Liver (tissue), 8 donors: ENCODE measurements at regions not wholly inside any gene's neighbourhood (a gene's known extent, or its start where the extent isn't known, plus 50 kb on each side); places are given as distances from the start of the nearest gene placed in this dataset.

Source experiments
- DNase-seq: peaks from one replicate; pipeline ENCODE4 v3.0.0-alpha.2; 2017; ENCODE audit warnings: low spot score
- H3K27ac ChIP-seq, 2 donors: one replicate each; pipeline ENCODE4 v1.7.0; 2013; ENCODE audit warnings: inconsistent platforms in 2 of 2, low read length in 2 of 2, control low read depth in 1 of 2, low read depth in 1 of 2, mild to moderate bottlenecking in 1 of 2
- H3K27me3 ChIP-seq, 4 donors: one replicate each; pipeline versions ENCODE4 v1.6.1 to v1.7.0; 2013; ENCODE audit warnings: low read length in 3 of 4, inconsistent platforms in 1 of 4, mild to moderate bottlenecking in 1 of 4, moderate library complexity in 1 of 4; ENCODE audit not compliant: control insufficient read depth in 4 of 4, insufficient read depth in 4 of 4
- H3K36me3 ChIP-seq, 4 donors: one replicate each; pipeline versions ENCODE4 v1.6.1 to v1.7.0; 2013; ENCODE audit warnings: low read length in 3 of 4, mild to moderate bottlenecking in 3 of 4, low read depth in 1 of 4, moderate library complexity in 1 of 4; ENCODE audit not compliant: control insufficient read depth in 4 of 4, insufficient read depth in 3 of 4
- H3K4me1 ChIP-seq, 4 donors: one replicate each; pipeline versions ENCODE4 v1.6.1 to v1.7.0; 2013; ENCODE audit warnings: low read length in 3 of 4, mild to moderate bottlenecking in 3 of 4, moderate library complexity in 1 of 4; ENCODE audit not compliant: control insufficient read depth in 4 of 4, insufficient read depth in 4 of 4
- H3K4me3 ChIP-seq, 3 donors: one replicate each; pipeline versions ENCODE4 v1.6.1 to v1.7.0; 2013; ENCODE audit warnings: low read length in 3 of 3, control low read depth in 1 of 3, low read depth in 1 of 3, mild to moderate bottlenecking in 1 of 3
- H3K9ac ChIP-seq, 2 donors: one replicate each; pipeline ENCODE4 v1.7.0; 2013; ENCODE audit warnings: low read length in 2 of 2, mild to moderate bottlenecking in 2 of 2, moderate library complexity in 2 of 2, control low read depth in 1 of 2, low read depth in 1 of 2
- H3K9me3 ChIP-seq, 4 donors: one replicate each; pipeline versions ENCODE4 v1.6.1 to v1.7.0; 2013; ENCODE audit warnings: low read length in 3 of 4; ENCODE audit not compliant: control insufficient read depth in 4 of 4
- CTCF ChIP-seq: fragments of 150-350 bp; IDR thresholded peaks from 2 replicates; pipeline ENCODE4 v1.5.1; 2017; ENCODE audit warnings: improper control_type of control experiment, low read depth, low read length; ENCODE audit not compliant: missing input control
- FOXA1 ChIP-seq: IDR thresholded peaks from 2 replicates; pipeline ENCODE4 v1.6.1; 2016; ENCODE audit warnings: antibody characterized with exemption
- FOXA2 ChIP-seq: IDR thresholded peaks from 2 replicates; pipeline ENCODE4 v1.6.1; 2016; ENCODE audit warnings: antibody characterized with exemption
- GABPA ChIP-seq, 2 donors: IDR thresholded peaks in 1 of 2; conservative IDR thresholded peaks in 1 of 2; 2 replicates each; pipeline ENCODE4 v1.6.1; 2016; ENCODE audit warnings: antibody characterized with exemption in 2 of 2, mild to moderate bottlenecking in 1 of 2, moderate library complexity in 1 of 2
- HNF4A ChIP-seq, 2 donors: conservative IDR thresholded peaks; 2 replicates each; pipeline ENCODE4 v1.6.1; 2016; ENCODE audit warnings: antibody characterized with exemption in 2 of 2, mild to moderate bottlenecking in 2 of 2
- HNF4G ChIP-seq: IDR thresholded peaks from 2 replicates; pipeline ENCODE4 v1.6.1; 2016; ENCODE audit warnings: antibody characterized with exemption
- JUND ChIP-seq, 2 donors: IDR thresholded peaks; 2 replicates each; pipeline ENCODE4 v1.6.1; 2016; ENCODE audit warnings: antibody characterized with exemption in 2 of 2
- NR2F2 ChIP-seq: IDR thresholded peaks from 2 replicates; pipeline ENCODE4 v1.6.1; 2016; ENCODE audit warnings: antibody characterized with exemption
- SP1 ChIP-seq: IDR thresholded peaks from 2 replicates; pipeline ENCODE4 v1.6.1; 2018; ENCODE audit warnings: antibody characterized with exemption, mild to moderate bottlenecking
- YY1 ChIP-seq: IDR thresholded peaks from 2 replicates; pipeline ENCODE4 v1.6.1; 2016; ENCODE audit warnings: antibody characterized with exemption, mild to moderate bottlenecking
- WGBS: extraction: QIAGEN DNeasy Blood & Tissue Kit; methylation state at CpG from one replicate; pipeline ENCODE4 v1.1.7; 2013; 5-methylcytosine and 5-hydroxymethylcytosine counted together
- TF ChIP-seq, protein P1 (sequence below): IDR thresholded peaks from 2 replicates; pipeline ENCODE4 v1.6.1; 2016; ENCODE audit warnings: antibody characterized with exemption
- TF ChIP-seq, protein P2 (sequence below): IDR thresholded peaks from 2 replicates; pipeline ENCODE4 v1.6.1; 2016; ENCODE audit warnings: antibody characterized with exemption
- TF ChIP-seq, protein P3 (sequence below): IDR thresholded peaks from 2 replicates; pipeline ENCODE4 v1.6.1; 2016; ENCODE audit warnings: antibody characterized with exemption, mild to moderate bottlenecking
- donor health status: healthy.
- donor health status: healthy.
- donor health status: healthy.
- donor health status: healthy.
- donor health status: healthy.

DNA sequence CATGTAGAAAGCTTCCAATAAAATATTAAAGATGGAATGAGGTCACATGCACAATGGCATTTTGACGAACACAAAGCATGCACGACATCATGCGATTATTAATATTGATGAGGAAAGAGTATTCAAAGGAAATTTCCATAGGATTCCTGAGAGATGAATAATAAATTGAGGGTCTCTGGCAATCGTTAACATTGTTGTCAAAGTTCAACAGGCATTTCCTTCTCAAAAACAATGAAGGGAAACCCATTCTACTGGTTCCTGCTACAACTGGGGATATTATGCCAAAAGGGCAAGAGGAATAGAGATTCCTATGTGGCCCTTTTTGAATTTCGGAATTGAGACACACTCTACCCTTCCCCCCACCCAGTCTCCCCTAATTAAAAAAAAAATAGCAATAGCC lies 128.3 kb upstream of the NUDT7 start:
- Histone ChIP-seq H3K9ac (no peak overlapping the region), H3K36me3 (no peaks in the 10 kb centered on the region), H3K9me3 (no peaks in the 10 kb centered on the region), H3K27ac (no peak overlapping the region), H3K4me1 (no peaks in the 10 kb centered on the region), H3K4me3 (no peak overlapping the region), H3K27me3 (peaks cover 0 to 7% (median 0%) of the 10 kb centered on the region in 4 donors)
- WGBS: 61% methylated on average over 5 of the region's 5 CpGs
- TF ChIP-seq NR2F2 (peak; percentile 36), HNF4G (no peak), JUND (IDR thresholded peaks at IDR 0.05) (no peak), CTCF (no peak)
- TF ChIP-seq, protein P1, sequence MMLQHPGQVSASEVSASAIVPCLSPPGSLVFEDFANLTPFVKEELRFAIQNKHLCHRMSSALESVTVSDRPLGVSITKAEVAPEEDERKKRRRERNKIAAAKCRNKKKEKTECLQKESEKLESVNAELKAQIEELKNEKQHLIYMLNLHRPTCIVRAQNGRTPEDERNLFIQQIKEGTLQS: no peak
- DNase-seq: no peak

DNA sequence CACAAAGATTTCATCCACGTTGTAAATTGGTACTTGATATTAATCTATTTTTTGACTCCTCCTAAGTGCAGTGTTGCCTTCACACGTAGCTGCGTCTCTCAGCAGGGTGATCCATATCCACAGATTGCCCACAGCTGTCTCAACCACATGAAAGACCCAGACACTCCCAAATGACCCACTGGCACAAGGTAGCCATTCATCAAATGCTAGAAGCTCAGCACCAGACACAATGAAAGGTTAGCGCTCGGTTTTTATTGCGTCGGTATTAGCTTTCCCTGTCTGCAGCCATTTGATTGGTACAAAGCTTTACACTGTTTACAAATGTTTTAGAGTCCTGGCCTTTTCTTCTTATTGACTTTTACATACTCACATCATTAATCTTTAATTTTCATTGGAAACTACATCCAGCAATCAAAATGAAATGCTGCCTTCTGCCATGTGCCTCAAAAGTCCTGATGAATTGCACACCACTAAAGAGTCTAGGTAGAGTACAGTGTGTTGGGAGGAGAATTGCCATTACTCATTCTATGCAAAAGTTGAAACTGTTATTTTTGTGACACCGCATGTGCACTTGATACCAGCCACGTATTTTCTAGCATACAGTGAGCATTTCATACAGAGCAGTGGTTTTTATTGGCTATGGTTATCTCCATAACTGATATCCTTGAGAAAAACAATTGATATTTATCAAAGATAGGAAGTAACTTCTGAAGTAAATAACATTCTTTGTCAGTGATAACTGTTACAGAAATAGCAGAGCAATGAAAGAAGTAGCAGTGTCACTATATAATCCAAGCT lies 127.3 kb upstream of the NUDT7 start:
- DNase-seq: no peak
- Histone ChIP-seq H3K9me3 (no peaks in the 10 kb centered on the region), H3K9ac (no peak overlapping the region), H3K4me3 (no peak overlapping the region), H3K36me3 (no peaks in the 10 kb centered on the region), H3K27me3 (peaks cover 0 to 7% (median 0%) of the 10 kb centered on the region in 4 donors), H3K4me1 (no peaks in the 10 kb centered on the region), H3K27ac (no peak overlapping the region)
- WGBS: 77% methylated on average over 9 of the region's 9 CpGs
- TF ChIP-seq, protein P2, sequence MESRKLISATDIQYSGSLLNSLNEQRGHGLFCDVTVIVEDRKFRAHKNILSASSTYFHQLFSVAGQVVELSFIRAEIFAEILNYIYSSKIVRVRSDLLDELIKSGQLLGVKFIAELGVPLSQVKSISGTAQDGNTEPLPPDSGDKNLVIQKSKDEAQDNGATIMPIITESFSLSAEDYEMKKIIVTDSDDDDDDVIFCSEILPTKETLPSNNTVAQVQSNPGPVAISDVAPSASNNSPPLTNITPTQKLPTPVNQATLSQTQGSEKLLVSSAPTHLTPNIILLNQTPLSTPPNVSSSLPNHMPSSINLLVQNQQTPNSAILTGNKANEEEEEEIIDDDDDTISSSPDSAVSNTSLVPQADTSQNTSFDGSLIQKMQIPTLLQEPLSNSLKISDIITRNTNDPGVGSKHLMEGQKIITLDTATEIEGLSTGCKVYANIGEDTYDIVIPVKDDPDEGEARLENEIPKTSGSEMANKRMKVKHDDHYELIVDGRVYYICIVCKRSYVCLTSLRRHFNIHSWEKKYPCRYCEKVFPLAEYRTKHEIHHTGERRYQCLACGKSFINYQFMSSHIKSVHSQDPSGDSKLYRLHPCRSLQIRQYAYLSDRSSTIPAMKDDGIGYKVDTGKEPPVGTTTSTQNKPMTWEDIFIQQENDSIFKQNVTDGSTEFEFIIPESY: no peak

DNA sequence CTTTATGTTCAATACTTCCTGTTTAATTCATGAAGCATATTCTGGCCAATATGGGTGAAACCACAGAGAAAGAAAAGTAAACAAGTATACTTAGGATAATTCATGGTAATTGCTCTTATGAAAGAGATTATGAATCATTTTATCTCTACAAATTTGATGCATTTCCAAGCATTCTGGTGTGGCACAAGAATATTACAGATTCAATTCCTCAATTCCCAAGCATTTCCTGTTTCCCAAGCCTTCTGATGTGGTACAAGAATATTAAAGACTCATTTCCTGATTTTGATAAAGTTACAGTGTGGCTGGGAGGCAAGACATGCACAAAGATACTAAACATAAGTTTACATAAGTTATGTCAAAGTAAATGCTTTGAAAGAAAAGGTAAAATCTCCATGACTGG lies 126.1 kb upstream of the NUDT7 start:
- Histone ChIP-seq H3K27ac (no peak overlapping the region), H3K9ac (no peak overlapping the region)

More for the DNA sequence above, 126.1 kb upstream of the NUDT7 start:
- H3K4me3 ChIP-seq: no peak overlapping the region
- no peak for DNase-seq
- no peaks in the 10 kb centered on the region for H3K36me3 ChIP-seq
- peaks cover 0 to 7% (median 0%) of the 10 kb centered on the region in 4 donors for H3K27me3 ChIP-seq
- peaks cover 0 to 4% (median 0%) of the 10 kb centered on the region in 4 donors for H3K9me3 ChIP-seq
- no peaks in the 10 kb centered on the region for H3K4me1 ChIP-seq
- TF ChIP-seq GABPA (IDR thresholded peaks at IDR 0.05 in 1 of 2, conservative IDR thresholded peaks at IDR 0.05 in 1 of 2) (no peak), SP1 (no peak), HNF4A (conservative IDR thresholded peaks at IDR 0.05) (no peak), FOXA2 (no peak), CTCF (no peak), YY1 (no peak), JUND (IDR thresholded peaks at IDR 0.05) (no peak), FOXA1 (no peak)
- TF ChIP-seq, protein P3, sequence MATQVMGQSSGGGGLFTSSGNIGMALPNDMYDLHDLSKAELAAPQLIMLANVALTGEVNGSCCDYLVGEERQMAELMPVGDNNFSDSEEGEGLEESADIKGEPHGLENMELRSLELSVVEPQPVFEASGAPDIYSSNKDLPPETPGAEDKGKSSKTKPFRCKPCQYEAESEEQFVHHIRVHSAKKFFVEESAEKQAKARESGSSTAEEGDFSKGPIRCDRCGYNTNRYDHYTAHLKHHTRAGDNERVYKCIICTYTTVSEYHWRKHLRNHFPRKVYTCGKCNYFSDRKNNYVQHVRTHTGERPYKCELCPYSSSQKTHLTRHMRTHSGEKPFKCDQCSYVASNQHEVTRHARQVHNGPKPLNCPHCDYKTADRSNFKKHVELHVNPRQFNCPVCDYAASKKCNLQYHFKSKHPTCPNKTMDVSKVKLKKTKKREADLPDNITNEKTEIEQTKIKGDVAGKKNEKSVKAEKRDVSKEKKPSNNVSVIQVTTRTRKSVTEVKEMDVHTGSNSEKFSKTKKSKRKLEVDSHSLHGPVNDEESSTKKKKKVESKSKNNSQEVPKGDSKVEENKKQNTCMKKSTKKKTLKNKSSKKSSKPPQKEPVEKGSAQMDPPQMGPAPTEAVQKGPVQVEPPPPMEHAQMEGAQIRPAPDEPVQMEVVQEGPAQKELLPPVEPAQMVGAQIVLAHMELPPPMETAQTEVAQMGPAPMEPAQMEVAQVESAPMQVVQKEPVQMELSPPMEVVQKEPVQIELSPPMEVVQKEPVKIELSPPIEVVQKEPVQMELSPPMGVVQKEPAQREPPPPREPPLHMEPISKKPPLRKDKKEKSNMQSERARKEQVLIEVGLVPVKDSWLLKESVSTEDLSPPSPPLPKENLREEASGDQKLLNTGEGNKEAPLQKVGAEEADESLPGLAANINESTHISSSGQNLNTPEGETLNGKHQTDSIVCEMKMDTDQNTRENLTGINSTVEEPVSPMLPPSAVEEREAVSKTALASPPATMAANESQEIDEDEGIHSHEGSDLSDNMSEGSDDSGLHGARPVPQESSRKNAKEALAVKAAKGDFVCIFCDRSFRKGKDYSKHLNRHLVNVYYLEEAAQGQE: no peak
